Suprapubic skin (tissue), 3 donors: ENCODE measurements at regions not wholly inside any gene's neighbourhood (a gene's known extent, or its start where the extent isn't known, plus 50 kb on each side); places are given as distances from the start of the nearest gene placed in this dataset.

ENCODE experiments used
- CTCF ChIP-seq, 2 donors: fragments of 200-600 bp in 1 of 2; fragments of 450-650 bp in 1 of 2; sonication (generic) in 1 of 2; IDR thresholded peaks; one replicate each; pipeline ENCODE4 v1.5.1; 2016 to 2019; ENCODE audit warnings: antibody characterized with exemption in 2 of 2, mild to moderate bottlenecking in 1 of 2, moderate library complexity in 1 of 2
- EP300 ChIP-seq: sonication (generic); formaldehyde crosslinking; IDR thresholded peaks from one replicate; pipeline ENCODE4 v1.6.1; 2017; ENCODE audit warnings: antibody characterized with exemption
- POLR2A ChIP-seq, 2 donors: fragments of 450-650 bp; IDR thresholded peaks; one replicate each; pipeline ENCODE4 v1.6.1; 2017; ENCODE audit warnings: antibody characterized with exemption in 2 of 2, mild to moderate bottlenecking in 2 of 2, moderate library complexity in 2 of 2

DNA sequence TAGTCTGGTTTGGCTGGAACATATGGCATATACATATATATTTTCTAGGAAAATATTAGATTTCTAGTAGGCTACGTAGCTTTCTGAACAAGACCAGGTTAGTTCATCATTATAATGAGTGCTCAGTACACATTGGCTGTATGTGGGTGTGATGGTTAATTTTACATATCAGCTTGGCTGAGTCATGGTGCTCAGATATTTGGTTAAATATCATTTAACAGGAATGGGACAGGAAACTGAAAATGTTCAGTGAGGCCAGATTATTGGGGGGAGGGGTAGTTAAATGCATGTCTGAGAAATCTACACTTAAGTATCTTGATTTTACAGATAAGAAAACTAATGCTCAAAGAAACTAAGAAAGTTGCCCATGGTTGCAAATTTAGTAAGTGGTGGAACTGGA lies 160.1 kb downstream of the RBMX2 start:
- TF ChIP-seq CTCF (IDR thresholded peaks at IDR 0.05) = no peak
- TF ChIP-seq POLR2A (IDR thresholded peaks at IDR 0.05) = no peak
- no peak for TF ChIP-seq EP300
